CD4-positive, alpha-beta T cell treated with Interleukin-4 for 1 hour (primary cell): ENCODE measurements at regions not wholly inside any gene's neighbourhood (a gene's known extent, or its start where the extent isn't known, plus 50 kb on each side); places are given as distances from the start of the nearest gene placed in this dataset.
A peak's percentile ranks its signal among the peaks of the same experiment; 100 is the strongest.

Source experiments
- DNase-seq, 2 donors: peaks; one replicate each; pipeline ENCODE4 v3.0.0-alpha.2; 2020 to 2022

GRCh38 chr19:16000024-16000663 lies 51.3 kb downstream of the OR10H4 start:
- DNase-seq, result no peak

- DNase-seq, result peak; percentile 40 to 59
Measured at GRCh38 chr19:16001481-16002312, 52.9 kb downstream of the OR10H4 start.

GRCh38 chr19:16002406-16003384 lies 53.9 kb downstream of the OR10H4 start:
- no peak for DNase-seq

GRCh38 chr19:16003391-16003790 lies 54.6 kb downstream of the OR10H4 start:
- DNase-seq, result no peak

GRCh38 chr19:16005925-16006324 lies 57.1 kb downstream of the OR10H4 start:
- no peak for DNase-seq

- no peak for DNase-seq
Measured at GRCh38 chr19:16012552-16012951, 63.7 kb upstream of the TPM4 start.

- DNase-seq, result peak in 1 of 2 donors; percentile 6
Measured at GRCh38 chr19:16013181-16013850, 63.0 kb upstream of the TPM4 start.

- DNase-seq, result peak in 1 of 2 donors; percentile 9
Measured at GRCh38 chr19:16013851-16014840, 62.1 kb upstream of the TPM4 start.

- peak in 1 of 2 donors; percentile 9 for DNase-seq
Measured at GRCh38 chr19:16014923-16015804, 61.1 kb upstream of the TPM4 start.

GRCh38 chr19:16015805-16016173 lies 60.5 kb upstream of the TPM4 start:
- DNase-seq, result no peak

GRCh38 chr19:16016226-16017137 lies 59.8 kb upstream of the TPM4 start:
- DNase-seq, result peak in 1 of 2 donors; percentile 9

GRCh38 chr19:16017138-16017490 lies 59.2 kb upstream of the TPM4 start:
- no peak for DNase-seq

GRCh38 chr19:16018106-16018755 lies 58.1 kb upstream of the TPM4 start:
- no peak for DNase-seq

- DNase-seq, result no peak
Measured at GRCh38 chr19:16018801-16019551, 57.3 kb upstream of the TPM4 start.

GRCh38 chr19:16019691-16020448 lies 56.4 kb upstream of the TPM4 start:
- DNase-seq, result no peak

GRCh38 chr19:16021796-16022195 lies 54.5 kb upstream of the TPM4 start:
- no peak for DNase-seq

GRCh38 chr19:16022251-16022650 lies 54.0 kb upstream of the TPM4 start:
- no peak for DNase-seq
